Activated naive CD4-positive, alpha-beta T cell treated with anti-CD3 and anti-CD28 coated beads, Interleukin-2, amount 50 U/mL, for 72 hours (primary cell): ENCODE measurements at regions not wholly inside any gene's neighbourhood (a gene's known extent, or its start where the extent isn't known, plus 50 kb on each side); places are given as distances from the start of the nearest gene placed in this dataset.
"Not testable (repeated sequence)": the region's sequence is repeated elsewhere in the genome, so short reads cannot be mapped to it uniquely, and the experiment has no call there.

Experiments used
- ATAC-seq, 2 donors: fragments of 150-1000 bp; cut with Tn5 transposase; 2 replicates each; pipeline ENCODE4 v1.10.0; 2021; ENCODE audit warnings: mild to moderate bottlenecking in 2 of 2, moderate library complexity in 2 of 2
- DNase-seq, 2 donors: peaks; one replicate each; pipeline ENCODE4 v3.0.0; 2021 to 2022; ENCODE audit warnings: low spot score in 2 of 2
- H3K27ac Mint-ChIP-seq, 2 donors: one replicate each; pipeline ENCODE4 v1.8.0; 2022; ENCODE audit warnings: mild to moderate bottlenecking in 2 of 2, mixed read lengths in 2 of 2
- H3K36me3 Mint-ChIP-seq, 2 donors: one replicate each; pipeline ENCODE4 v1.8.0; 2022; ENCODE audit warnings: mixed read lengths in 2 of 2
- H3K9me3 Mint-ChIP-seq, 2 donors: one replicate each; pipeline ENCODE4 v1.8.0; 2022; ENCODE audit warnings: mixed read lengths in 2 of 2

DNA sequence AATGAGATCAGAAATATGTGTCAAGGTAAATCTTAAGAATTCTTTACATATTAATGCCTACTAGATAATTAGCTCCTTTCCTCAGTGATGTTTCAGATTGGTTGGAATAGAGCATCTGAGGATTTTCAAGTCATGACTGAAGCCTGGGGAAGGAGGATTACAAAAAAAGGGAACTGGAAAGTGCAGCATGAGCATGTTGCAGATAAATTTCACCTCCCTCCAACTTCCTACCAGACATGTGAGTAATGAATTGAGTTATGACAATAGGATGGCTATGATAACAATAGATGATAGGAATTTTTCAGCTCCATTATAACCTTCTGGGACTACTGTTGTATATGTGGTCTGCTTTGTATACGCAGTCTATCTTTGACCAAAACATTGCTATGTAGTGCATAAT lies 104.2 kb upstream of the RAB18 start:
- H3K36me3 Mint-ChIP-seq: no peaks in the 10 kb centered on the region
- H3K9me3 Mint-ChIP-seq: no peaks in the 10 kb centered on the region
- no peak for DNase-seq

DNA sequence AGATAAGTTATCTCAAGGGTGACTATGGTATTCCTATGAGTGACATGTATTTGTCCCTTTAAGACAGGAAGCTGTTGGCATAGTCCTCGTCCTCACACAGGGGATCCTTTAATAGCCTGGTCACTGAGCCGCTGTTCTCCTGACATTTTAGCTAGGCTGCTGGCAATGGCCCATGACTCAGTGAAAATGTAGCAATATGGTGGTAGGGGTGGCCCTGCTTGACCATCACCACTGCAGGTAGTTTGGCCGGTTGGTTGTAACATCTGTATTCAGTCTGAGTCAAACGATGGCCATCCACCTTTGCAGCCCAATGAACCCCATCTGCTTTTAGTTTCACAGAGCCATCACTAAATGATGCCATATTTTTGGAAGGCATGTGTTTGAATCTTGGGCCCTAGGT lies 110.1 kb upstream of the RAB18 start:
- no peaks in the 10 kb centered on the region for H3K9me3 Mint-ChIP-seq
- DNase-seq (no peak), ATAC-seq (no peak)
- no peaks in the 10 kb centered on the region for H3K36me3 Mint-ChIP-seq
- no peak overlapping the region for H3K27ac Mint-ChIP-seq

More for the DNA sequence above, 104.2 kb upstream of the RAB18 start:
- no peak for ATAC-seq
- H3K27ac Mint-ChIP-seq: no peak overlapping the region

DNA sequence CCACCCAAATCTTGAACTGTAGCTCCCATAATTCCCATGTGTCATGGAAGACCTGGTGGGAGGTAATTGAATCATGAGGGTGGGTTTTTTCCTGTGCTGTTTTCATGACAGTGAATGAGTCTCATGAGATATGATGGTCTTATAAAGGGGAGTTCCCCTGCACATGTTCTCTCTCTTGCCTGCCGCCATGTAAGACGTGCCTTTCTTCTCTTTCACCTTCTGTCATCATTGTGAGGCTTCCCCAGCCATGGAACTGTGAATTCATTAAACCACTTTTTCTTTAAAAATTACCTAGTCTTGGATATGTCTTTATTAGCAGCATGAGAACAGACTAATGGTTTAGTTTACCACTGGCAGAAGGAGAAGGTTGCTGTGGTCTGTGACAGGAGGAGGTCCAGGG lies 111.5 kb upstream of the RAB18 start:
- ATAC-seq: no peak
- no peak for DNase-seq
- Mint-ChIP-seq H3K9me3 (no peaks in the 10 kb centered on the region), H3K27ac (no peak overlapping the region), H3K36me3 (no peaks in the 10 kb centered on the region)

DNA sequence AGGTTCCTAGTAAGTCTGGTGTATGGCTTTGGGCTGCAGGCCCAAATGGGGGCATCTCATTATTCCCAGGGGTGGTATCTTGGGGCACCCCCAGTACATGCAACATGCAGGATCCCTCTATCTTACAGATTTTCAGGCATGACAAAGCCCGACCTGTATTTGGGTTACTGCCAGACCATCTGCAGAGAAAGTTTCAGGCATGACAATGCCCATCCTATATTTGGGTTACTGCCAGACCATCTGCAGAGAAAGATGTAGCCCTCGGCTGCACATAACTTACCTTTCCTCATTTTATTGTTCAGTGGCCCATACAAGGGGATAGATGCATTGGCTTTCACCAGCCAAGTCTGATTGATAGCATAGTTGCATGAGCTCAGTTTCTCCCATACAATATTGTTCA lies 112.2 kb upstream of the RAB18 start:
- Mint-ChIP-seq H3K9me3 (no peaks in the 10 kb centered on the region), H3K36me3 (no peaks in the 10 kb centered on the region), H3K27ac (no peak overlapping the region)
- no peak for DNase-seq
- ATAC-seq: no peak

DNA sequence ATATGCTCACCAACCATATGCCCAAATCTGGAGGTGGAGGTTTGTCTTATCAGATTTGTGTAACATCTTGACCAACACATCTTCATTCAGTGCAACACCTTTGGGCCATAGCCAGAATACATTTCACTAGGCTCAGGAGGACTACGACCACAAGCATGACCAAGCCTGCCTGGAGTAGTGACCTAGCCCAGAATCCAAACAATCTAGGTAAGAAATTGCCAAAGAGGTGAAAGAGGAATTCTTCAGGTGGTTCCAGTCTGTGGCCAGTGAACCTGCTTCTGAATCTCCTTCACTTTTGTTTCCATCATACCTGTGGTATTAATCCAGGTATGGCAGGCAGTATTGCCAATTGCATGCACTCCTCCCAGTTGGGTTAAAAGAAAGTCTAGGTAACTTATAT lies 112.8 kb upstream of the RAB18 start:
- DNase-seq (no peak), ATAC-seq (no peak)
- no peaks in the 10 kb centered on the region for H3K36me3 Mint-ChIP-seq
- no peaks in the 10 kb centered on the region for H3K9me3 Mint-ChIP-seq
- H3K27ac Mint-ChIP-seq: no peak overlapping the region

DNA sequence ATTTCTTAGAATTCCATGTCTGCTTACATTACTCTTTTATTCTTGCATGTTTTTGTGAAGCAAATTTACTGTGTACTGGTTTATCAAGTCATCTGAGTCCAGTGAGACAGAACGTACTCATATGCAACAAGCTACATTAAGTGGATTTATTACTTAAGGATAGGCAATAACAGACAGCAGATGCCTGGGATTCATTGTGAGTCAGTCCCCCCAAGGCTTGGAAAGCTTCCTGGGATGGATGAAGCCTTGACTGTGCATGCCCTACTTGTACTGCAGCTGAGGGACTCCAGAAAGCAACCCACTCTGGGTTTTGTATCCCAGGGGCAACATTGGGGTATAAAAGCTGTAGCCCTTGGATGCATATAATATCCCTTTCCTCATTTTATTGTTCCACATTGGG lies 113.4 kb upstream of the RAB18 start:
- H3K9me3 Mint-ChIP-seq: no peaks in the 10 kb centered on the region
- no peak overlapping the region for H3K27ac Mint-ChIP-seq
- H3K36me3 Mint-ChIP-seq: no peaks in the 10 kb centered on the region
- DNase-seq: no peak
- ATAC-seq: no peak

DNA sequence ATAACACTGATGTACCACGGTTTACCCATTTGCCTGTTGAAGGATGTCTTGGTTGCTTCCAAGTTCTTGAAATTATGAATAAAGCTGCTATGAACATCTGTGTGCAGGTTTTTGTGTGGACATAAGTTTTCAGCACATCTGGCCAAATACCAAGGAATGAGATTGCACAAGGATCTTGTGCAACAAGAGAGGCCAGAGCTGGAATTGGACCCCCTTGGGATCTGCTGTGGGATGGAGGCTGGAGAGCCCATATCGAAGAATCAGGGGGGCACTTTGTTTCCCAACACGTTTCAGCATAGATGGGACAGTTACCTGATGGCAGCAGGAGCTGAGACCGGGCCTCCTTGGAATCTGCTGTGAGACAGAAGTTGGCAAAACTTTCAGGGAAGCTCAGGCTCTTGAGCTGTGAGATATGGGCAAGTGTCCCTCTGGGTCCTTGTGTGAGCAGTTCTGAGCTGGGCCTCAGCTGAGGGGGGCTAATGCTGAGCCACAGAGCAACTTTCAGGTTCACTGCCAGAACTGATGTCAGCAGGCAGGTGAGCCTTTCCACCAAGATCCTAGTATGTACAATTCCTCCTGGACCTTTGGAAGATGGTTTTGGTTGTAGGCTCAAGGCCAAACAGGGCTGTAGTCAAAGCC lies 115.2 kb upstream of the RAB18 start:
- no peaks in the 10 kb centered on the region for H3K9me3 Mint-ChIP-seq
- DNase-seq (no peak), ATAC-seq (no peak)
- H3K27ac Mint-ChIP-seq: no peak overlapping the region
- no peaks in the 10 kb centered on the region for H3K36me3 Mint-ChIP-seq

DNA sequence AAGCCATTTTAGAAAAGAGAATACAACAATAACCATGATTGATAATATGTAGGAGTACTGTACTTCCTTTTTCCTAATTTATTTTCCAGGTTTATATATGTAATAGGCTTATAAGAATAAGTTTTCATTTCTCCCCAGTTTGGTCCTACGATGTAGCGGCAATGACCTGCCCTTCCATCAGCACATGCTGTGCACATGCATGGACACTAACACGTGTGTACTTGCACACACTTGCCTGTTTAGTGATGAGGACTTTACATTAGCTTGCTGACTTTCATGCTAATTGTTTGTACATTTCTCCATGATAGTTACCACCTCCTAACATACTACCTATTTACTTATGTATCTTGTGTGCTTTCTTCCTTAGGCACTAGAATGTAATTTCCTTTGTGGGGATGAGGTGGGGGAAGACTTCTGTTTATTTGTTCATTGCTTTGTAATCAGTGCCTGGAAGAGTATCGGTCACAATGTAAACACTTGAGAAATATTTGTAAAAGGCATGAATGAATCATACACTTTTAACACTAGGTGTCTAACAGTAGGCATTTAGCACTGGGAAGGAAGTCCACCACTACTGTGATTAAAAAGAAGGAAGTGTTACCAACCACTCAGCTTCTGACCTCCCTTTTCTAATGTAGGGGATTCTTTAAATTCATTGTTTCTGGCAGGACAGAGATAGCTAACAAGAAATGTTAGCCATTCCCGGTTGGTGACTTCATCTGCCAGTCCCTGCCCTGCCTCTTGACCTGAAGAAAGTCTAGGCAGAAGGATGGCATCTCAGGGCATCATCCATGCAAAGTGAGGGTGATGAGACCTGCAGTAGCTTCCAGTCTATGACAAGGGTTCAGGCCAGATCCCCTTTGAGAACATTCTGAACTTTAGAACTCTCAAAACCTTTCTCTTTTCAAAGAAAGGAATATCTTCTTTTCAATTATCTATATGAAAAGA lies 120.2 kb upstream of the RAB18 start:
- no peak for DNase-seq
- ATAC-seq: no peak
- peaks cover 4 to 7% of the 10 kb centered on the region in 2 donors for H3K9me3 Mint-ChIP-seq
- peaks cover 4 to 7% of the 10 kb centered on the region in 2 donors for H3K36me3 Mint-ChIP-seq
- H3K27ac Mint-ChIP-seq: no peak overlapping the region

DNA sequence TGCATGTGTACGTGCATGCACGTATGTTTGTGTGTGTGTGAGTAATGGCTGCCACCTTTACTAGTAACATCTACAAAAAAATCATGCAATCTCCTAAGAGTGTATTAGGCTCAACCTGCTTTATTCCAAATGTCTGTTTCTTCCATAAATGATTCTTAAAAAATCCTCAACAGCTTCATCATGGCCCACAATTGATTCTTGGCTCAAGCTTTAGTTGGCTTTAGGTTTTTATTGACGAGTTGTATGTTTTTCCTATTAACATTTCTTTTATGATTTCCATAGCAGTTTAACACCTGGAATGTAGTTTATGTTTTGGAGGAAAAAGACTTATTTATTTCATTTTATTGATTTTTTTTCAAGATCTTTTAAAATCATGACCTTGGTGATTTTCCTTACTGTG lies 121.9 kb upstream of the RAB18 start:
- ATAC-seq (no peak), DNase-seq (no peak)
- H3K9me3 Mint-ChIP-seq: peaks cover 4 to 7% of the 10 kb centered on the region in 2 donors
- peaks cover 5 to 7% of the 10 kb centered on the region in 2 donors for H3K36me3 Mint-ChIP-seq
- H3K27ac Mint-ChIP-seq: no peak overlapping the region

DNA sequence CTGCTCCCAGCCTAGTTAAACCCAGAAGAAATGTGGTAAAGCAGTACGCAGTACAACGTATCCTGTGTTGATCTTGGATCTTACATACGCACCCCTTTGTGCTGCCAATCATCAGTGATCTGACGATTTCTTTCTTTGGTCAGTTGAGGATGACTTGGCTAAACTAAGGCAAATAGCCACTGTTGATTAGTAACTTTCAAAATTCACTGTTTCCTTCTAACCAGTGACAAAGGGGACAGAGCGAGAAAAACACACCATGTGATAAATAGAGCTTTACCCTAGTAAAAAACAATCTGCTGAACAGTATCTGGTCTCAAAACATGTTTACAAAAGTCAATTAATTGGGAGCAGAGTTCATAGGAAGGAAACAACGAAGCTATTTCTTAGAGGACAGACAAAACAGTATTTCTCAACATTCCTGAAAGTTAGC lies 123.2 kb upstream of the RAB18 start:
- Mint-ChIP-seq H3K36me3 (peaks cover 5 to 7% of the 10 kb centered on the region in 2 donors), H3K9me3 (peaks cover 4 to 7% of the 10 kb centered on the region in 2 donors), H3K27ac (no peak overlapping the region)
- DNase-seq: no peak
- ATAC-seq: no peak

DNA sequence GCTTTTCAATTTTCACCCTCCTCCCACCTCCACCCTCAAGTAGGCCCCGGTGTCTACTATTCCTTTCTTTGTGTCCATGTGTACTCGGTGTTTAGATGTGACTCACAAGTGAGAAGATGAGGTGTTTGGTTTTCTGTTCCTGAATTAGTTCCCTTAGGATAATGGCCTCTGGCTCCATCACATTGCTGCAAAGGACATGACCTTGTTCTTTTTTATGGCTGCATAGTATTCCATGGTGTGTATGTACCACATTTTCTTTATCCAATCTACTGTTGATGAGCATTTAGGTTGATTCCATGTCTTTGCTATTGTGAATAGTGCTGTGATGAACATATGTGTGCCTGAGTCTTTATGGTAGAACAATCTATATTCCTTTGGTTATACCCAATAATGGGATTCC lies 125.1 kb upstream of the RAB18 start:
- not testable (repeated sequence) for H3K36me3 Mint-ChIP-seq, H3K27ac Mint-ChIP-seq, H3K9me3 Mint-ChIP-seq, DNase-seq, ATAC-seq

DNA sequence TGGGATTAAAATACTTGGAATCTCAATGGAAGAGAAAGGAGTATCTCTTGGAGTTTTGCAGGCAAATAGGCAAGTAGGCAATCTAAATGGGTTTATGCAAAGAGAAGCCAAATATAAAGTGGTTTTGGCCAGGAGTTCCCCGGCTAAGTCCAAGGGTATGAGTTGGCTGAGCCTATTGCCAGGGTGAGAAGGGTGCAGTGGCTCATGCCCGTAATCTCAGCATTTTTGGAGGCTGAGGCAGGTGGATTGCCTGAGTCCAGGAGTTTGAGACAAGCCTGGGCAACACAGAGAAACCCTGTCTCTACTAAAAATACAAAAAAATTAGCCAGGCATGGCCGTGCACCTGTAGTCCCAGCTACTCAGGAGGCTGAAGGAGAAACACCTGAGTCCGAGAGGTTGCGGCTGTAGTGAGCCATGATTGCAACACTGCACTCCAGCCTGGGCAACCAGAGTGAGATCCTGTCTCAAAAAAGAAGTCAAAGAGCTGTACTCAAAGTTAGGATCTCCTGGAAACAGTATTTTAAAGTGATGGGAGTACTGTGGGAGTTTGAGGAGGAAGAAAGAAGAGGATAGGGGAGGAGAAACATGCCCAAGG lies 130.4 kb upstream of the RAB18 start:
- Mint-ChIP-seq H3K27ac (peak overlapping the region in 1 of 2 donors; percentile 29), H3K9me3 (no peaks in the 10 kb centered on the region), H3K36me3 (no peaks in the 10 kb centered on the region)
- ATAC-seq (no peak), DNase-seq (no peak)

DNA sequence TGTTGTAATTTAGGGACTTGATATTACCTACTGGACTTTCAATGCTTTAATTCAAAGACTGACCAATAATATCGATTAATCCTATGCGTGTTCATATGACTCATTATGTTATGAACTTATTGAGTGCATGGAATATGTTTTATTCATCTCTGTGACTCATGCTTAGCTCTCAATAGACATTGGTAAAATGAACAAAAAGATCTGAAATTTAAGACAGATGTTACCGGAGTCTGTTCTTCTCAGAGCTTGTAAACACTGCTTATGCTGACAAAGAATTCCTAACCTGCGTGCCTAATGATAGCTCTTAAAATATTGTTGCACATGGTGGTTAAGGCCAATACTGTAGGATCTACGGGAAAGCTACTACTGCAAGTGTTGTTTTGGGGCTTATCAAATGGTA lies 131.5 kb upstream of the ACBD5 start:
- DNase-seq: no peak
- no peak for ATAC-seq
- no peaks in the 10 kb centered on the region for H3K9me3 Mint-ChIP-seq
- H3K27ac Mint-ChIP-seq: no peak overlapping the region
- no peaks in the 10 kb centered on the region for H3K36me3 Mint-ChIP-seq

DNA sequence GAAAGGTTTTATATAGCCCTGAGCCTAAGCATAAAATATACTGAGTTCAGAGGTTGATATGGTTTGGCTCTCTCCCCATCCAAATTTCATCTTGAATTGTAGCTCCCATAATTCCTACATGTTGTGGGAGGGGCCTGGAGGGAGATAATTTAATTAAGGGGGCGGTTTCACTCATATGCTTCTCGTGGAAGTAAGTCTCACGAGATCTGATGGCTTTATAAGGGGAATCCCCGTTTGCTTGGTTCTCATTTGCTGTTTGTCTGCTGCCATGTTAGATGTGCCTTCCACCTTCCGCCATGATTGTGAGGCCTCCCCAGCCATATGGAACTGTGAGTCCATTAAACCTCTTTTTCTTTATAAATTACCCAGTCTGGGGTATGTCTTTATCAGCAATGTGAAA lies 130.8 kb upstream of the ACBD5 start:
- H3K9me3 Mint-ChIP-seq, DNase-seq, H3K27ac Mint-ChIP-seq, H3K36me3 Mint-ChIP-seq, ATAC-seq: not testable (repeated sequence)

DNA sequence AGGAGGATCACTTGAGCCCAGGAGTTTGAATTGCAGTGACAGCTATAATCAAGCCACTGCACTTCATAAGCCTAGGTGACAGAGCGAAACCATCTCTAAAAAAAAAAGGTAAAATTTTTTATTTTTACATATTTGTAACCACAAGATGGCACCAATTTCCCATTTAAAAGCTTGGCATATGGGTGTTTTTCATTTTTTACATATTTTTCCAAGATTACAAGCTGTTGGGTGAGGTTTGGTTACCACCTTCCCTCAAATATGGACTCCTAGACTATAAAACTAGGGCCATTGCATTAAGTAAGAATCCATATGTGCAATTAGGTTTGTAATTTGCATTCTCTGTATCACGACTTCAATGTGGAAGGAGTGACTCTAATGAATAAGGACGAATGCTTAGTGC lies 129.3 kb upstream of the ACBD5 start:
- no peak overlapping the region for H3K27ac Mint-ChIP-seq

DNA sequence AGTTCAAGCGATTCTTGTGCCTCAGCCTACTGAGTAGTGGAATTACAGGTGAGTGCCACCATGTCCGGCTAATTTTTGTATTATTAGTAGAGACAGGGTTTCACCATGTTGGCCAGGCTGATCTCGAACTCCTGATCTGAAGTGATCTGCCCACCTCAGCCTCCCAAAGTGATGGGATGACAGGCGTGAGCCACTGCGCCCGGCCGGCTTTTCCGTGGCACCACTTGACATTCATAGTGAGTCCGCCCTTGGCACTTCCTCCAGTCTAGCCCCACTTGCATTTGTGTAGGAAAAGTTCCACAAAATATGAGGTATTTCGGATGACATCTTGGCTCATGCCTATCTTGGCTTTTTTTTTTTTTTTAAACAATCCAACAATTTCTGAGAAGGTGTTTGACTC lies 128.1 kb upstream of the ACBD5 start:
- no peak for ATAC-seq

More for the DNA sequence above, 129.3 kb upstream of the ACBD5 start:
- H3K9me3 Mint-ChIP-seq: no peaks in the 10 kb centered on the region
- ATAC-seq: no peak
- no peaks in the 10 kb centered on the region for H3K36me3 Mint-ChIP-seq
- DNase-seq: no peak

DNA sequence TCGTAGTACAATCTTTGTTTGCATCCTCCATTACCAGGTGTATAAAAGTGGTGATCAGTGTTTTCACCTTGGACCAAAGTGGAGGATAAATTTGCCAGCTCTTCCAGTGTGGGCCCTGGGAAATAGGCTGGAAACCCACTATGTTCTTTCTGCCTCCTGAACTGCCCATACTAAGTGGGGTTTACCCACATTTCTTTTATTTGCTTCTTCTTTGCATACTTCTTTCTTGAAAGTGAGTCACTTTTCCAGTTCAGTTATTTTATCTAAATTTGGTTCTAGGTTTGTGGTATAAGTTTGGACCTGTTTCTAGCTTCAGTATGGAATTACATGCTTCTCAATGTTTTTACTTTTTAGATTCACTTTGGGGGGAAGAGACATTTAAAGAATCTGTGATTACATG lies 126.2 kb upstream of the ACBD5 start:
- H3K9me3 Mint-ChIP-seq: no peaks in the 10 kb centered on the region
- H3K36me3 Mint-ChIP-seq: no peaks in the 10 kb centered on the region
- ATAC-seq: peak; percentile 18
- no peak for DNase-seq
- no peak overlapping the region for H3K27ac Mint-ChIP-seq

More for the DNA sequence above, 128.1 kb upstream of the ACBD5 start:
- no peak for DNase-seq
- H3K27ac Mint-ChIP-seq: no peak overlapping the region
- H3K9me3 Mint-ChIP-seq: no peaks in the 10 kb centered on the region
- no peaks in the 10 kb centered on the region for H3K36me3 Mint-ChIP-seq
